BJ (cell line): ENCODE measurements at regions not wholly inside any gene's neighbourhood (a gene's known extent, or its start where the extent isn't known, plus 50 kb on each side); places are given as distances from the start of the nearest gene placed in this dataset.

Source experiments
- CTCF ChIA-PET: fragments of 350-600 bp; formaldehyde crosslinking; extraction: SDS; loops from one replicate; lab custom pipeline; 2021; ENCODE audit warnings: antibody characterized with exemption, inconsistent platforms; lab: Yijun Ruan, JAX
- POLR2A ChIA-PET: fragments of 300-600 bp; sonication (Branson Sonifier 250); formaldehyde crosslinking; extraction: SDS; loops from one replicate; lab custom pipeline; 2021; ENCODE audit warnings: antibody characterized with exemption; lab: Charles Lee
- DNase-seq: peaks from one replicate; pipeline ENCODE4 v3.0.0-alpha.2; 2011; ENCODE audit warnings: low read depth
- H3K27me3 ChIP-seq: 2 replicates; pipeline ENCODE4 v1.6.0; 2011; ENCODE audit warnings: low read length; ENCODE audit not compliant: control insufficient read depth, insufficient read depth
- H3K36me3 ChIP-seq: 2 replicates; pipeline ENCODE4 v1.5.1; 2011; ENCODE audit warnings: low read length; ENCODE audit not compliant: control insufficient read depth, insufficient read depth
- H3K4me3 ChIP-seq: 2 replicates; pipeline ENCODE4 v1.5.1; 2011; ENCODE audit warnings: low read depth, mild to moderate bottlenecking, control low read depth, low read length
- CTCF ChIP-seq: IDR thresholded peaks from 2 replicates; pipeline ENCODE4 v1.5.1; 2011; ENCODE audit warnings: low read depth, mild to moderate bottlenecking, control low read depth, inconsistent platforms, low read length, moderate library complexity; ENCODE audit not compliant: insufficient read depth

- POLR2A ChIA-PET, result no interaction called here
- no peak for DNase-seq
Observed at GRCh38 chr4:89175611-89176010, 64.3 kb downstream of the TIGD2 start.

GRCh38 chr4:89177807-89178206 lies 66.5 kb downstream of the TIGD2 start:
- Histone ChIP-seq H3K27me3 (no peaks in the 10 kb centered on the region), H3K4me3 (no peak overlapping the region), H3K36me3 (no peaks in the 10 kb centered on the region)
- ChIA-PET CTCF (no interaction called here), POLR2A (no interaction called here)
- no peak for TF ChIP-seq CTCF
- DNase-seq, result no peak

More at GRCh38 chr4:89175611-89176010, 64.3 kb downstream of the TIGD2 start:
- no peak overlapping the region for H3K4me3 ChIP-seq
- no peaks in the 10 kb centered on the region for H3K36me3 ChIP-seq
- CTCF ChIA-PET, result no interaction called here
- H3K27me3 ChIP-seq, result no peaks in the 10 kb centered on the region
- TF ChIP-seq CTCF, result no peak

- POLR2A ChIA-PET, result no interaction called here
- Histone ChIP-seq H3K4me3 (no peak overlapping the region), H3K27me3 (peaks cover 2% of the 10 kb centered on the region; the same call in 1 of the 2 replicates), H3K36me3 (no peaks in the 10 kb centered on the region)
- no peak for TF ChIP-seq CTCF
- no peak for DNase-seq
- CTCF ChIA-PET, result interaction anchor here (1.1 kb wide), 1 partner anchor 28 kb away, joined by 3 read pairs; no protein-coding TSS in a partner anchor
Observed at GRCh38 chr4:89184407-89184806, 73.1 kb downstream of the TIGD2 start.
